ENCODE measurements at regions not wholly inside any gene's neighbourhood (a gene's known extent, or its start where the extent isn't known, plus 50 kb on each side); places are given as distances from the start of the nearest gene placed in this dataset.

DNA sequence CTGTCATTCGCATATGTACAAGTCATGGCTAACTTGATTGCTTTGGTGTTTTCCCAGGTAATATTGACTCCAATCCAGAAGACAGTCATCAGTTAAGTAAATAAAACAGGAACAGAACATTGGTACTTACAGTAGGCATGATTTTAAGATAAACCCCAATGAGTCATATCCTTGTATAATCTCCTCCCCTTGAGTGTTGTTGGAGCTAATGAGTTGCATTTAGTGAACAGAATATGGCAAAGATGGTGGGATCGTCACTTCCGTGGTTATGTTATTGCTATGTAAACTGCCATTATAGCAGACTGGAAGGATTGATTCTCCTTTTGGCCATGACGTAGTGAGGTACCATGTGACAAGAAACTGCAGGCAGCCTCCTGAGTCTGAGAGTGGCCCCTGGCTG, 102.2 kb downstream of the TMX1 start:
- DNase-seq (no peak), ATAC-seq (no peak)
- intact Hi-C loops (cut with DNase I) = no loop called here

DNA sequence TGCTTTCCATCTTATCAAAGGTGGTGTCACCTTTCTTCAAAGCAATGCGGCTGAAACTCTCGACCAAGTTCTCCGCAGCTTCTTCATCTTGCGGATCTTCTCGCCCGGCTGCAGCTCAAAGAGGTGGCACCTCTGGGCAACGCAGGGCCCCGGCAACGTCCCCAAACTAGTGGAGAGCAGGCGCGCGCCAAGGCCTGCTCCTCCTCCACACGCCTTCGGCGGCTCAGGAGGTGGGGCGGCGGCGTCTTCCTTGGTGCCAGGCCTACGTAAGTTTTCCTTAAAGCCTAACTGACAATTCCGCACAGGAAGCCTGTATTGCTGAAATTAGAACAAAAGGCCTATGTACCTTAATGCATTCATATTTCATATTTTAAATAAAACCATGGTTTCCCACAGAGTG, 112.0 kb downstream of the TMX1 start:
- no peak overlapping the region for H3K27ac ChIP-seq
- intact Hi-C loops (cut with DNase I) = no loop called here
- ATAC-seq (no peak), DNase-seq (peak in 1 of 4 donors; percentile 66)
- H3K27me3 ChIP-seq = no peaks in the 10 kb centered on the region
- no peaks in the 10 kb centered on the region for H3K4me1 ChIP-seq
- H3K9me3 ChIP-seq = peaks cover 0 to under 1% of the 10 kb centered on the region in 2 donors
- TF ChIP-seq, protein P1, sequence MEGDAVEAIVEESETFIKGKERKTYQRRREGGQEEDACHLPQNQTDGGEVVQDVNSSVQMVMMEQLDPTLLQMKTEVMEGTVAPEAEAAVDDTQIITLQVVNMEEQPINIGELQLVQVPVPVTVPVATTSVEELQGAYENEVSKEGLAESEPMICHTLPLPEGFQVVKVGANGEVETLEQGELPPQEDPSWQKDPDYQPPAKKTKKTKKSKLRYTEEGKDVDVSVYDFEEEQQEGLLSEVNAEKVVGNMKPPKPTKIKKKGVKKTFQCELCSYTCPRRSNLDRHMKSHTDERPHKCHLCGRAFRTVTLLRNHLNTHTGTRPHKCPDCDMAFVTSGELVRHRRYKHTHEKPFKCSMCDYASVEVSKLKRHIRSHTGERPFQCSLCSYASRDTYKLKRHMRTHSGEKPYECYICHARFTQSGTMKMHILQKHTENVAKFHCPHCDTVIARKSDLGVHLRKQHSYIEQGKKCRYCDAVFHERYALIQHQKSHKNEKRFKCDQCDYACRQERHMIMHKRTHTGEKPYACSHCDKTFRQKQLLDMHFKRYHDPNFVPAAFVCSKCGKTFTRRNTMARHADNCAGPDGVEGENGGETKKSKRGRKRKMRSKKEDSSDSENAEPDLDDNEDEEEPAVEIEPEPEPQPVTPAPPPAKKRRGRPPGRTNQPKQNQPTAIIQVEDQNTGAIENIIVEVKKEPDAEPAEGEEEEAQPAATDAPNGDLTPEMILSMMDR (IDR thresholded peaks at IDR 0.05) = no peak
- no peaks in the 10 kb centered on the region for H3K36me3 ChIP-seq
- H3K4me3 ChIP-seq = no peak overlapping the region

More for the DNA sequence above, 102.2 kb downstream of the TMX1 start:
- TF ChIP-seq, protein P1 (IDR thresholded peaks at IDR 0.05) = no peak
- Histone ChIP-seq H3K36me3 (no peaks in the 10 kb centered on the region), H3K9me3 (peaks cover 0 to 5% of the 10 kb centered on the region in 2 donors), H3K4me3 (no peak overlapping the region), H3K27me3 (no peaks in the 10 kb centered on the region), H3K27ac (no peak overlapping the region), H3K4me1 (no peaks in the 10 kb centered on the region)

DNA sequence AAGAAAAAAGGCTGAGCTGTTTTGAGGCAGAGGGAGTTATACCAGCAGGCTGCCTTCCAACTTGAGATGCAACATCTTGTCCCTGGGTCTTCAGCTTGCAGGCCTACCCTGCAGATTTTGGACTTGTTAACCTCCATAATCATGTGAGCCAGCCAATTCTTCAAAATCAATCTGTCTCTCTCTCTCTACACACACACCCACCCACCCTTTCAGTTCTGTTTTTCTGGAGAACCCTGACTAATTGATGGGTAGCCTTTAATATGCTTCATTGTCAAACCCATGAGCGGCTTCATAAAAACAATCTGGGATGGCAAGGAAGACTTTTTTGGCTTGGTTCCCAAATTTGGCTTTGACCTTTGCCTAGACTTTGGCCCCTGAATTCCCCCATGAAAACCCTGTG, 113.9 kb downstream of the TMX1 start:
- Histone ChIP-seq H3K27ac (no peak overlapping the region), H3K4me1 (no peaks in the 10 kb centered on the region), H3K4me3 (no peak overlapping the region), H3K27me3 (no peaks in the 10 kb centered on the region), H3K9me3 (no peaks in the 10 kb centered on the region), H3K36me3 (no peaks in the 10 kb centered on the region)
- ATAC-seq (no peak), DNase-seq (no peak)
- intact Hi-C loops (cut with DNase I) = no loop called here
- TF ChIP-seq, protein P1 (IDR thresholded peaks at IDR 0.05) = no peak

DNA sequence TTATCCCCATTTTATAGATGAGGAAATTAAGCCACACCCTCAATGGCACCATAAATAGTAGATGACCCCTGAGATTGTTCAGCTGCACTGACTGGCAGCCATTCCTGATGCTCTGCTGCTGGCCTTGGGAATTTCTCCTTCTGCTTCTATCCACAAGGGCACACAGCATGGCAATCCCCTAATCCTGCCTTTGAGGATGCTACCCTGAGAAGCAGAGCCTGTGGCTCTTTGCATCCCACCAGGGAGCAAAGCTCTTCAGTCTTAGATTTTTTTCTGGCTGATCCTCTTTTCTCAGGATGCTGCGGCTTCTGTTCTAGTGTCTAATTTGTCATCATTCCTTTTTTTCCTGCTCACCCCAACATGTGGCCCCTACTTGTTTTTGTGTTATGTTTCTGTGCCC, 114.8 kb downstream of the TMX1 start:
- Histone ChIP-seq H3K27ac (no peak overlapping the region), H3K27me3 (no peaks in the 10 kb centered on the region), H3K4me1 (no peaks in the 10 kb centered on the region), H3K9me3 (no peaks in the 10 kb centered on the region), H3K36me3 (no peaks in the 10 kb centered on the region), H3K4me3 (no peak overlapping the region)
- DNase-seq = no peak
- TF ChIP-seq, protein P1 (IDR thresholded peaks at IDR 0.05) = no peak
- intact Hi-C loops (cut with DNase I) = no loop called here
- no peak for ATAC-seq

DNA sequence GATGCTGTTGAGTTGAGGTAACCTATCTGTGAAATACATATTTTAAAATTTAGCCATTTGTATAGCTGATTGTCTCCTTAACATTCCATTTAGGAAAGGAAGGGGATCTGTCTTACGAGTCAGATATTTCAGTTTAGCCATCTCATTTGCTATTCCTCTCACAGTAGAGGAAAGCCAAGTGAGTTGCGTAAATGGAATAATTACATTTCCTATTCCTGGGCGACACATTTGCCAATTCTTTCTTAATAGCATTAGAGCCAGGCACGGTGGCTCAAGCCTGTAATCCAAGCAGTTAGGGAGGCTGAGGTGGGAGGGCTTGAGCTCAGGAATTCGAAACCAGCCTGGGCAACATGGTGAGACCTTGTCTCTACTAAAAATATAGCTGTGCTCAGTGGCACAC, 116.3 kb downstream of the TMX1 start:
- Histone ChIP-seq H3K4me1 (no peaks in the 10 kb centered on the region), H3K27ac (no peak overlapping the region), H3K4me3 (no peak overlapping the region), H3K27me3 (no peaks in the 10 kb centered on the region), H3K36me3 (no peaks in the 10 kb centered on the region), H3K9me3 (no peaks in the 10 kb centered on the region)
- ATAC-seq (no peak), DNase-seq (no peak)
- TF ChIP-seq, protein P1 (IDR thresholded peaks at IDR 0.05) = no peak
- intact Hi-C loops (cut with DNase I) = no loop called here

Data from left lung (tissue), 4 donors.